ENCODE measurements at regions not wholly inside any gene's neighbourhood (a gene's known extent, or its start where the extent isn't known, plus 50 kb on each side); places are given as distances from the start of the nearest gene placed in this dataset.
A peak's percentile ranks its signal among the peaks of the same experiment; 100 is the strongest.

GRCh38 chr5:152181461-152181860 is 223.6 kb downstream of the NMUR2 start:
- peak in 1 of 2 donors; percentile 54 for DNase-seq
- no peaks in the 10 kb centered on the region for H3K36me3 ChIP-seq (ENCODE audit: control insufficient read depth in 1 of 2, insufficient read depth in 2 of 2, low read length in 2 of 2)
- no peaks in the 10 kb centered on the region for H3K27me3 ChIP-seq (ENCODE audit: insufficient read depth, low read length)
- no peak overlapping the region for H2BK5ac ChIP-seq (ENCODE audit: low read depth, low read length, poor library complexity)
- H4K12ac ChIP-seq (ENCODE audit: low read depth, low read length) = no peak overlapping the region
- H3K14ac ChIP-seq (ENCODE audit: low read length) = no peak overlapping the region
- H3K4me2 ChIP-seq (ENCODE audit: low read length) = no peak overlapping the region
- no CpG with 5 or more reads among the region's 3 CpGs for WGBS (ENCODE audit: extremely low coverage, insufficient coverage, insufficient read length)
- H3K4me3 ChIP-seq (ENCODE audit: low read depth, low read length) = no peak overlapping the region
- no peak overlapping the region for H3K27ac ChIP-seq (ENCODE audit: low read depth, low read length)
- H3K79me2 ChIP-seq (ENCODE audit: control insufficient read depth, insufficient read depth, low read length, poor library complexity) = no peaks in the 10 kb centered on the region
- no peak overlapping the region for H2AFZ ChIP-seq (ENCODE audit: insufficient read depth, low read length, poor library complexity)
- no peak overlapping the region for H2BK12ac ChIP-seq (ENCODE audit: low read length)
- H3K4me1 ChIP-seq (ENCODE audit: control insufficient read depth in 1 of 2, insufficient read depth in 2 of 2, low read length in 2 of 2) = no peaks in the 10 kb centered on the region
- no peak overlapping the region for H3K23ac ChIP-seq (ENCODE audit: low read length)
- H3K18ac ChIP-seq (ENCODE audit: low read length) = no peak overlapping the region
- H2BK120ac ChIP-seq (ENCODE audit: insufficient read depth, low read length, poor library complexity) = no peak overlapping the region
- no peak overlapping the region for H3K4ac ChIP-seq (ENCODE audit: low read depth, low read length)
- H3K9ac ChIP-seq (ENCODE audit: low read length) = no peak overlapping the region
- H2AK5ac ChIP-seq (ENCODE audit: low read length) = no peak overlapping the region
- H3K9me3 ChIP-seq (ENCODE audit: insufficient read depth, low read depth, low read length) = no peaks in the 10 kb centered on the region
- no peak overlapping the region for H4K8ac ChIP-seq (ENCODE audit: low read depth, low read length)
- H3K79me1 ChIP-seq (ENCODE audit: low read length) = no peaks in the 10 kb centered on the region
- H4K91ac ChIP-seq (ENCODE audit: low read depth, low read length) = no peak overlapping the region

GRCh38 chr5:152178350-152178699 is 226.8 kb downstream of the NMUR2 start:
- no peak overlapping the region for H2BK5ac ChIP-seq (ENCODE audit: low read depth, low read length, poor library complexity)
- no peaks in the 10 kb centered on the region for H3K79me1 ChIP-seq (ENCODE audit: low read length)
- H3K9me3 ChIP-seq (ENCODE audit: insufficient read depth, low read depth, low read length) = no peaks in the 10 kb centered on the region
- H3K79me2 ChIP-seq (ENCODE audit: control insufficient read depth, insufficient read depth, low read length, poor library complexity) = no peaks in the 10 kb centered on the region
- H2BK120ac ChIP-seq (ENCODE audit: insufficient read depth, low read length, poor library complexity) = no peak overlapping the region
- no peak overlapping the region for H4K91ac ChIP-seq (ENCODE audit: low read depth, low read length)
- H4K12ac ChIP-seq (ENCODE audit: low read depth, low read length) = no peak overlapping the region
- H3K4me1 ChIP-seq (ENCODE audit: control insufficient read depth in 1 of 2, insufficient read depth in 2 of 2, low read length in 2 of 2) = no peaks in the 10 kb centered on the region
- no peak overlapping the region for H3K27ac ChIP-seq (ENCODE audit: low read depth, low read length)
- no CpG with 5 or more reads among the region's 2 CpGs for WGBS (ENCODE audit: extremely low coverage, insufficient coverage, insufficient read length)
- no peak overlapping the region for H3K4me2 ChIP-seq (ENCODE audit: low read length)
- no peak overlapping the region for H2BK12ac ChIP-seq (ENCODE audit: low read length)
- H2AK5ac ChIP-seq (ENCODE audit: low read length) = no peak overlapping the region
- H3K27me3 ChIP-seq (ENCODE audit: insufficient read depth, low read length) = no peaks in the 10 kb centered on the region
- H3K4ac ChIP-seq (ENCODE audit: low read depth, low read length) = no peak overlapping the region
- no peak overlapping the region for H3K9ac ChIP-seq (ENCODE audit: low read length)
- no peak overlapping the region for H4K8ac ChIP-seq (ENCODE audit: low read depth, low read length)
- H2AFZ ChIP-seq (ENCODE audit: insufficient read depth, low read length, poor library complexity) = no peak overlapping the region
- no peaks in the 10 kb centered on the region for H3K36me3 ChIP-seq (ENCODE audit: control insufficient read depth in 1 of 2, insufficient read depth in 2 of 2, low read length in 2 of 2)
- H3K23ac ChIP-seq (ENCODE audit: low read length) = no peak overlapping the region
- peak in 1 of 2 donors; percentile 75 for DNase-seq
- H3K18ac ChIP-seq (ENCODE audit: low read length) = no peak overlapping the region
- H3K4me3 ChIP-seq (ENCODE audit: low read depth, low read length) = no peak overlapping the region
- H3K14ac ChIP-seq (ENCODE audit: low read length) = no peak overlapping the region

- Histone ChIP-seq H2AFZ (ENCODE audit: insufficient read depth, low read length, poor library complexity) (no peak overlapping the region), H4K8ac (ENCODE audit: low read depth, low read length) (no peak overlapping the region), H3K27ac (ENCODE audit: low read depth, low read length) (no peak overlapping the region), H2BK12ac (ENCODE audit: low read length) (no peak overlapping the region), H2AK5ac (ENCODE audit: low read length) (no peak overlapping the region), H4K12ac (ENCODE audit: low read depth, low read length) (no peak overlapping the region), H4K91ac (ENCODE audit: low read depth, low read length) (no peak overlapping the region), H3K79me1 (ENCODE audit: low read length) (no peaks in the 10 kb centered on the region), H3K4me1 (ENCODE audit: control insufficient read depth in 1 of 2, insufficient read depth in 2 of 2, low read length in 2 of 2) (no peaks in the 10 kb centered on the region), H2BK5ac (ENCODE audit: low read depth, low read length, poor library complexity) (no peak overlapping the region), H2BK120ac (ENCODE audit: insufficient read depth, low read length, poor library complexity) (no peak overlapping the region), H3K4me3 (ENCODE audit: low read depth, low read length) (no peak overlapping the region), H3K9me3 (ENCODE audit: insufficient read depth, low read depth, low read length) (no peaks in the 10 kb centered on the region), H3K23ac (ENCODE audit: low read length) (no peak overlapping the region), H3K79me2 (ENCODE audit: control insufficient read depth, insufficient read depth, low read length, poor library complexity) (no peaks in the 10 kb centered on the region), H3K14ac (ENCODE audit: low read length) (no peak overlapping the region), H3K4ac (ENCODE audit: low read depth, low read length) (no peak overlapping the region), H3K27me3 (ENCODE audit: insufficient read depth, low read length) (no peaks in the 10 kb centered on the region), H3K18ac (ENCODE audit: low read length) (no peak overlapping the region), H3K36me3 (ENCODE audit: control insufficient read depth in 1 of 2, insufficient read depth in 2 of 2, low read length in 2 of 2) (no peaks in the 10 kb centered on the region), H3K4me2 (ENCODE audit: low read length) (no peak overlapping the region), H3K9ac (ENCODE audit: low read length) (no peak overlapping the region)
- peak; percentile 64 to 96 for DNase-seq
- WGBS (ENCODE audit: extremely low coverage, insufficient coverage, insufficient read length) = no CpG with 5 or more reads among the region's 6 CpGs
These were observed 227.3 kb downstream of the NMUR2 start for GRCh38 chr5:152177626-152178349.

- WGBS (ENCODE audit: extremely low coverage, insufficient coverage, insufficient read length) = no CpG with 5 or more reads among the region's 1 CpG
- H2BK5ac ChIP-seq (ENCODE audit: low read depth, low read length, poor library complexity) = no peak overlapping the region
- no peak overlapping the region for H3K4ac ChIP-seq (ENCODE audit: low read depth, low read length)
- no peak for DNase-seq
- H3K27me3 ChIP-seq (ENCODE audit: insufficient read depth, low read length) = no peaks in the 10 kb centered on the region
- H2AFZ ChIP-seq (ENCODE audit: insufficient read depth, low read length, poor library complexity) = no peak overlapping the region
- H3K4me3 ChIP-seq (ENCODE audit: low read depth, low read length) = no peak overlapping the region
- H3K14ac ChIP-seq (ENCODE audit: low read length) = no peak overlapping the region
- no peak overlapping the region for H2BK120ac ChIP-seq (ENCODE audit: insufficient read depth, low read length, poor library complexity)
- H3K4me1 ChIP-seq (ENCODE audit: control insufficient read depth in 1 of 2, insufficient read depth in 2 of 2, low read length in 2 of 2) = no peaks in the 10 kb centered on the region
- H4K8ac ChIP-seq (ENCODE audit: low read depth, low read length) = no peak overlapping the region
- H3K27ac ChIP-seq (ENCODE audit: low read depth, low read length) = no peak overlapping the region
- no peak overlapping the region for H3K4me2 ChIP-seq (ENCODE audit: low read length)
- no peaks in the 10 kb centered on the region for H3K9me3 ChIP-seq (ENCODE audit: insufficient read depth, low read depth, low read length)
- H3K79me1 ChIP-seq (ENCODE audit: low read length) = no peaks in the 10 kb centered on the region
- H3K36me3 ChIP-seq (ENCODE audit: control insufficient read depth in 1 of 2, insufficient read depth in 2 of 2, low read length in 2 of 2) = no peaks in the 10 kb centered on the region
- H3K9ac ChIP-seq (ENCODE audit: low read length) = no peak overlapping the region
- no peaks in the 10 kb centered on the region for H3K79me2 ChIP-seq (ENCODE audit: control insufficient read depth, insufficient read depth, low read length, poor library complexity)
- no peak overlapping the region for H3K23ac ChIP-seq (ENCODE audit: low read length)
- H2AK5ac ChIP-seq (ENCODE audit: low read length) = no peak overlapping the region
- no peak overlapping the region for H3K18ac ChIP-seq (ENCODE audit: low read length)
- H2BK12ac ChIP-seq (ENCODE audit: low read length) = no peak overlapping the region
- no peak overlapping the region for H4K91ac ChIP-seq (ENCODE audit: low read depth, low read length)
- no peak overlapping the region for H4K12ac ChIP-seq (ENCODE audit: low read depth, low read length)
These were observed 233.2 kb downstream of the NMUR2 start for GRCh38 chr5:152171888-152172287.

All from trophoblast cell (in vitro differentiated cells and primary cell).